ENCODE measurements at regions not wholly inside any gene's neighbourhood (a gene's known extent, or its start where the extent isn't known, plus 50 kb on each side); places are given as distances from the start of the nearest gene placed in this dataset.
"Not testable (repeated sequence)": the region's sequence is repeated elsewhere in the genome, so short reads cannot be mapped to it uniquely, and the experiment has no call there.

- DNase-seq (ENCODE audit: low spot score) = peak; percentile 43
These were observed 132.7 kb upstream of the RCN1 start for GRCh38 chr11:31958076-31958735.

GRCh38 chr11:31957674-31958073, 133.2 kb upstream of the RCN1 start:
- no peak for DNase-seq (ENCODE audit: low spot score)

- no peak for DNase-seq (ENCODE audit: low spot score)
These were observed 134.6 kb upstream of the RCN1 start for GRCh38 chr11:31956310-31956709.

GRCh38 chr11:31955838-31956237, 135.0 kb upstream of the RCN1 start:
- no peak for DNase-seq (ENCODE audit: low spot score)

GRCh38 chr11:31953803-31954327, 137.0 kb upstream of the RCN1 start:
- no peak for DNase-seq (ENCODE audit: low spot score)

- DNase-seq (ENCODE audit: low spot score) = not testable (repeated sequence)
These were observed 138.6 kb upstream of the PAX6 start for GRCh38 chr11:31949733-31950200.

- no peak for DNase-seq (ENCODE audit: low spot score)
These were observed 135.9 kb upstream of the PAX6 start for GRCh38 chr11:31947051-31947450.

GRCh38 chr11:31943056-31943780, 132.1 kb upstream of the PAX6 start:
- no peak for DNase-seq (ENCODE audit: low spot score)

GRCh38 chr11:31940371-31941037, 129.4 kb upstream of the PAX6 start:
- DNase-seq (ENCODE audit: low spot score) = no peak

- DNase-seq (ENCODE audit: low spot score) = no peak
These were observed 127.9 kb upstream of the PAX6 start for GRCh38 chr11:31939004-31939403.

GRCh38 chr11:31936312-31936711, 125.2 kb upstream of the PAX6 start:
- DNase-seq (ENCODE audit: low spot score) = no peak

- DNase-seq (ENCODE audit: low spot score) = no peak
These were observed 121.8 kb upstream of the PAX6 start for GRCh38 chr11:31932879-31933278.

- DNase-seq (ENCODE audit: low spot score) = no peak
These were observed 116.9 kb upstream of the PAX6 start for GRCh38 chr11:31927982-31928381.

- no peak for DNase-seq (ENCODE audit: low spot score)
These were observed 115.8 kb upstream of the PAX6 start for GRCh38 chr11:31926816-31927528.

GRCh38 chr11:31926106-31926505, 115.0 kb upstream of the PAX6 start:
- DNase-seq (ENCODE audit: low spot score) = no peak

GRCh38 chr11:31922450-31922849, 111.3 kb upstream of the PAX6 start:
- DNase-seq (ENCODE audit: low spot score) = no peak

- no peak for DNase-seq (ENCODE audit: low spot score)
These were observed 110.0 kb upstream of the PAX6 start for GRCh38 chr11:31921081-31921480.

- no peak for DNase-seq (ENCODE audit: low spot score)
These were observed 108.1 kb upstream of the PAX6 start for GRCh38 chr11:31919175-31919574.

- DNase-seq (ENCODE audit: low spot score) = no peak
These were observed 104.7 kb upstream of the PAX6 start for GRCh38 chr11:31915867-31916266.

- no peak for DNase-seq (ENCODE audit: low spot score)
These were observed 102.9 kb upstream of the PAX6 start for GRCh38 chr11:31913985-31914384.

GRCh38 chr11:31912808-31913207, 101.7 kb upstream of the PAX6 start:
- DNase-seq (ENCODE audit: low spot score) = no peak

Measured in H4 (cell line).